ENCODE measurements at regions not wholly inside any gene's neighbourhood (a gene's known extent, or its start where the extent isn't known, plus 50 kb on each side); places are given as distances from the start of the nearest gene placed in this dataset.

DNA sequence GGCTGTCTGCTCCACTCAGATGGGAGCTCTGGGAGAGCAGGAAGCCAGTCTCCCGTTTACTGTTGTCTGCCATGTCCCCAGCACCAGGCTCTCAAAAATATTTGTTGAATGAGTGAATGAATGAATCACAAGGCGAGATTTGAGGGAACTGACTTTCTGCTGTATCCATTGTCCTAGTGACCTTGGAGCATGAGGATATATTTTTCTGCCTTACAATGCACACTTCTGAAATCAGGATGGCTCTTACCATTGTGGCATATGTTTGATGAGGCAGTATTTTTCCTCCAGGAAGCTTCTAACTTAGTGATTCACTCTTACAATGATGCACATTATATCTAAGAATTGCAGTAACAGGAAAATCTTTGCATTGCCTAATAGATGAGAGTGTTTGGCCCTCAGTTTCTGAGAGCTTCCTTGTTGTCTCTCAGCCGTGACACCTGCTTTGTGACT lies 136.4 kb downstream of the RPS24 start:
- no peak for TF ChIP-seq EZH2 (IDR thresholded peaks at IDR 0.05; ENCODE audit: low read depth)
- TF ChIP-seq, protein P1, sequence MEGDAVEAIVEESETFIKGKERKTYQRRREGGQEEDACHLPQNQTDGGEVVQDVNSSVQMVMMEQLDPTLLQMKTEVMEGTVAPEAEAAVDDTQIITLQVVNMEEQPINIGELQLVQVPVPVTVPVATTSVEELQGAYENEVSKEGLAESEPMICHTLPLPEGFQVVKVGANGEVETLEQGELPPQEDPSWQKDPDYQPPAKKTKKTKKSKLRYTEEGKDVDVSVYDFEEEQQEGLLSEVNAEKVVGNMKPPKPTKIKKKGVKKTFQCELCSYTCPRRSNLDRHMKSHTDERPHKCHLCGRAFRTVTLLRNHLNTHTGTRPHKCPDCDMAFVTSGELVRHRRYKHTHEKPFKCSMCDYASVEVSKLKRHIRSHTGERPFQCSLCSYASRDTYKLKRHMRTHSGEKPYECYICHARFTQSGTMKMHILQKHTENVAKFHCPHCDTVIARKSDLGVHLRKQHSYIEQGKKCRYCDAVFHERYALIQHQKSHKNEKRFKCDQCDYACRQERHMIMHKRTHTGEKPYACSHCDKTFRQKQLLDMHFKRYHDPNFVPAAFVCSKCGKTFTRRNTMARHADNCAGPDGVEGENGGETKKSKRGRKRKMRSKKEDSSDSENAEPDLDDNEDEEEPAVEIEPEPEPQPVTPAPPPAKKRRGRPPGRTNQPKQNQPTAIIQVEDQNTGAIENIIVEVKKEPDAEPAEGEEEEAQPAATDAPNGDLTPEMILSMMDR (conservative IDR thresholded peaks at IDR 0.05) = no peak

Data from PC-9 (cell line).